SU-DHL-6 (cell line): ENCODE measurements at regions not wholly inside any gene's neighbourhood (a gene's known extent, or its start where the extent isn't known, plus 50 kb on each side); places are given as distances from the start of the nearest gene placed in this dataset.

ENCODE experiments used
- H2AFZ ChIP-seq: fragments of 200-600 bp; sonication (generic); 2 replicates; pipeline ENCODE4 v1.6.1; 2014; ENCODE audit warnings: low read depth, mild to moderate bottlenecking, moderate library complexity, mixed read lengths, antibody characterized with exemption, low read length; ENCODE audit not compliant: severe bottlenecking
- H3F3A ChIP-seq: fragments of 200-600 bp; shearing (Covaris generic); 2 replicates; pipeline ENCODE4 v1.6.0; 2016; ENCODE audit warnings: antibody characterized with exemption, mild to moderate bottlenecking; ENCODE audit not compliant: insufficient read depth
- H3K27ac ChIP-seq: fragments of 200-600 bp; sonication (generic); 2 replicates; pipeline ENCODE4 v1.5.1; 2016; ENCODE audit warnings: low read depth, mild to moderate bottlenecking, low read length, moderate library complexity, mixed read lengths
- H3K27me3 ChIP-seq: fragments of 200-600 bp; sonication (generic), shearing (Covaris generic); 2 replicates; pipeline ENCODE4 v1.6.0; 2014; ENCODE audit warnings: mild to moderate bottlenecking, low read length
- H3K36me3 ChIP-seq: fragments of 200-600 bp; sonication (generic); 2 replicates; pipeline ENCODE4 v1.6.1; 2014; ENCODE audit warnings: mild to moderate bottlenecking, low read length, mixed read lengths
- H3K4me2 ChIP-seq: fragments of 300-600, 200-600 bp; shearing (Covaris generic), sonication (generic); 2 replicates; pipeline ENCODE4 v1.6.0; 2014; ENCODE audit warnings: low read length, low read depth, mild to moderate bottlenecking; ENCODE audit not compliant: poor library complexity, severe bottlenecking
- H3K4me3 ChIP-seq: fragments of 200-600 bp; sonication (generic); 2 replicates; pipeline ENCODE4 v1.5.1; 2014; ENCODE audit warnings: antibody characterized with exemption, low read length, mild to moderate bottlenecking, mixed read lengths; ENCODE audit not compliant: insufficient read depth, poor library complexity, severe bottlenecking
- H3K79me2 ChIP-seq: fragments of 200-600 bp; sonication (generic); 2 replicates; pipeline ENCODE4 v1.6.1; 2014; ENCODE audit warnings: mild to moderate bottlenecking, low read length, moderate library complexity; ENCODE audit not compliant: insufficient read depth
- H3K9ac ChIP-seq: fragments of 200-600 bp; sonication (generic); 2 replicates; pipeline ENCODE4 v1.7.0; 2014; ENCODE audit warnings: mild to moderate bottlenecking, low read length
- H3K9me2 ChIP-seq: fragments of 200-600 bp; sonication (generic); replicated peaks from 2 replicates; pipeline ENCODE4 v1.6.1; 2014; ENCODE audit warnings: low read length; ENCODE audit not compliant: insufficient read depth
- H3K9me3 ChIP-seq: fragments of 200-600 bp; sonication (generic); 2 replicates; pipeline ENCODE4 v1.6.1; 2014; ENCODE audit warnings: low read length, mixed read lengths; ENCODE audit not compliant: insufficient read depth
- H4K20me1 ChIP-seq: fragments of 200-600 bp; sonication (generic); 2 replicates; pipeline ENCODE4 v1.6.1; 2014; ENCODE audit warnings: low read depth, mild to moderate bottlenecking, antibody characterized with exemption, low read length, moderate library complexity, mixed read lengths
- EZH2phosphoT487 ChIP-seq: fragments of 200-600 bp; sonication (generic), shearing (Covaris generic); conservative IDR thresholded peaks from 2 replicates; pipeline ENCODE4 v1.6.1; 2018; ENCODE audit warnings: mild to moderate bottlenecking, antibody characterized with exemption, low read length, moderate library complexity, mixed read lengths
- TF ChIP-seq, protein P1 (sequence below): fragments of 200-600 bp; sonication (generic); IDR thresholded peaks from one replicate; pipeline ENCODE4 v1.5.1; 2017; ENCODE audit warnings: antibody characterized with exemption, mild to moderate bottlenecking, low read length, moderate library complexity; ENCODE audit not compliant: insufficient read depth, poor library complexity, severe bottlenecking

DNA sequence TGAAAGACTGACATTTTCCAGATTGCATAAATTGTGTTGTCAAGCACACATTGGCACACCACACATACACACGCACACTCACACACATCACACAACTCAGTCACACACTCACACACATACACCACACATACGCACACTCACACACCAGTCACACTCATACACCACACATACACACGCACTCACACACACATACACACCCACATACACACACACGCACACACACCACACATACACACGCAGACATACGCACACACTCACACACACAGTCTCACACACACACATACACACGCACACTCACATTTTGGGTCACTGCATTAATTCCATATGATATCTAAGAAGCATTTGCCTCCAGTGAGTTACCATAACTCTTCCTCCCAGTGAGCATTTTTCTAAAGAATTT, 578.3 kb upstream of the FRG1 start:
- Histone ChIP-seq H3K27ac (no peak overlapping the region), H3F3A (no peaks in the 10 kb centered on the region), H2AFZ (no peak overlapping the region), H3K79me2 (no peaks in the 10 kb centered on the region), H3K9me3 (no peaks in the 10 kb centered on the region), H3K4me2 (no peak overlapping the region), H4K20me1 (no peaks in the 10 kb centered on the region), H3K27me3 (no peaks in the 10 kb centered on the region), H3K9ac (no peak overlapping the region), H3K4me3 (no peak overlapping the region), H3K9me2 (no peaks in the 10 kb centered on the region), H3K36me3 (no peaks in the 10 kb centered on the region)
- no peak for TF ChIP-seq EZH2phosphoT487
- TF ChIP-seq, protein P1, sequence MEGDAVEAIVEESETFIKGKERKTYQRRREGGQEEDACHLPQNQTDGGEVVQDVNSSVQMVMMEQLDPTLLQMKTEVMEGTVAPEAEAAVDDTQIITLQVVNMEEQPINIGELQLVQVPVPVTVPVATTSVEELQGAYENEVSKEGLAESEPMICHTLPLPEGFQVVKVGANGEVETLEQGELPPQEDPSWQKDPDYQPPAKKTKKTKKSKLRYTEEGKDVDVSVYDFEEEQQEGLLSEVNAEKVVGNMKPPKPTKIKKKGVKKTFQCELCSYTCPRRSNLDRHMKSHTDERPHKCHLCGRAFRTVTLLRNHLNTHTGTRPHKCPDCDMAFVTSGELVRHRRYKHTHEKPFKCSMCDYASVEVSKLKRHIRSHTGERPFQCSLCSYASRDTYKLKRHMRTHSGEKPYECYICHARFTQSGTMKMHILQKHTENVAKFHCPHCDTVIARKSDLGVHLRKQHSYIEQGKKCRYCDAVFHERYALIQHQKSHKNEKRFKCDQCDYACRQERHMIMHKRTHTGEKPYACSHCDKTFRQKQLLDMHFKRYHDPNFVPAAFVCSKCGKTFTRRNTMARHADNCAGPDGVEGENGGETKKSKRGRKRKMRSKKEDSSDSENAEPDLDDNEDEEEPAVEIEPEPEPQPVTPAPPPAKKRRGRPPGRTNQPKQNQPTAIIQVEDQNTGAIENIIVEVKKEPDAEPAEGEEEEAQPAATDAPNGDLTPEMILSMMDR: no peak

DNA sequence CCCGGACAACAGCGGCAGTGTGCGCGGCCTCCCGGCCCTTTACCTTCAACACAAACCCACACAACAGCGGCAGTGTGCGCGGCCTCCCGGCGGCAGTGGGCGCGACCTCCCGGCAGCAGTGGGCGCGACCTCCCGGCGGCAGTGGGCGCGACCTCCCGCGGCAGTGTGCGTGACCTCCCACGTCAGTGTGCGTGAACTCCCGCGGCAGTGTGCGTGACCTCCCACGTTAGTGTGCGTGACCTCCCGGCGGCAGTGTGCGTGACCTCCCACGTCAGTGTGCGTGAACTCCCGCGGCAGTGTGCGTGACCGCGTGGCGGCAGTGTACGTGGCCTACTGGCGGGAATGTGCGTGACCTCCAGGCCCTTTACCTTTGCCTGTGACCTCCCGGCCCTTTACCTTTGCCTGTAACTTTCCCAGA, 576.6 kb upstream of the FRG1 start:
- Histone ChIP-seq H3K9me3 (no peaks in the 10 kb centered on the region), H3K36me3 (no peaks in the 10 kb centered on the region), H3K4me3 (no peak overlapping the region), H3K4me2 (no peak overlapping the region), H3F3A (no peaks in the 10 kb centered on the region), H3K27me3 (no peaks in the 10 kb centered on the region), H3K9ac (no peak overlapping the region), H3K27ac (no peak overlapping the region), H3K9me2 (no peaks in the 10 kb centered on the region), H4K20me1 (no peaks in the 10 kb centered on the region), H2AFZ (no peak overlapping the region), H3K79me2 (no peaks in the 10 kb centered on the region)
- TF ChIP-seq, protein P1: no peak
- TF ChIP-seq EZH2phosphoT487: no peak

DNA sequence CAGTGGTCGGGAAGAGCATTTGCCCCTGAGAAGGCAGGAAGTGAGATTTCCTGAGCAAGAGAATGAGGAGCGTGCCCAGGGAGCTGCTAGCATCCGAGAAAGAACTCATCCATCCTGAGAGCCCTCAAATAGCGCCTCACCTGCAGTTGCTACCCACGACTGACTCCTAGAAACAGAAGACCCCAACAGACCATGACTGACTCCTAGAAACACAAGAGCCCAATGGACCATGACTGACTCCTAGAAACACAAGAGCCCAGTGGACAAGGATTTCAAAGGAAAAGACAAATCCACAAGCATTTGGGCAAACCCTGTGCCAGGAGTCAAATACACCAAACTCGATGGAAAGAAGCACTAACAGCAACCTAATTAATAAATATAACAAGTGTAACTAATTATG, 575.2 kb upstream of the FRG1 start:
- Histone ChIP-seq H3K36me3 (no peaks in the 10 kb centered on the region), H3K9me2 (no peaks in the 10 kb centered on the region)
- no peak for TF ChIP-seq EZH2phosphoT487
- TF ChIP-seq, protein P1: no peak

More for the DNA sequence above, 575.2 kb upstream of the FRG1 start:
- no peak overlapping the region for H3K4me2 ChIP-seq
- no peak overlapping the region for H3K27ac ChIP-seq
- no peaks in the 10 kb centered on the region for H4K20me1 ChIP-seq
- no peak overlapping the region for H3K4me3 ChIP-seq
- H3K27me3 ChIP-seq: no peaks in the 10 kb centered on the region
- no peaks in the 10 kb centered on the region for H3K79me2 ChIP-seq
- H3K9me3 ChIP-seq: no peaks in the 10 kb centered on the region
- H2AFZ ChIP-seq: no peak overlapping the region
- H3F3A ChIP-seq: no peaks in the 10 kb centered on the region
- H3K9ac ChIP-seq: no peak overlapping the region
